ENCODE measurements at regions not wholly inside any gene's neighbourhood (a gene's known extent, or its start where the extent isn't known, plus 50 kb on each side); places are given as distances from the start of the nearest gene placed in this dataset.

GRCh38 chr20:41734506-41734945 is 116.3 kb upstream of the CHD6 start (continued):
- TF ChIP-seq KAT7 (CRISPR knock-in tag; IDR thresholded peaks at IDR 0.05; ENCODE audit: borderline replicate concordance) = no peak
- no peak for TF ChIP-seq ZBTB21 (CRISPR knock-in tag; IDR thresholded peaks at IDR 0.05)
- TF ChIP-seq MBD4 (IDR thresholded peaks at IDR 0.05; ENCODE audit: borderline replicate concordance, low read length) = no peak
- TF ChIP-seq SETDB1 (CRISPR knock-in tag; IDR thresholded peaks at IDR 0.05; ENCODE audit: borderline replicate concordance) = peak; percentile 24; the same call in 1 of the 2 replicates
- TF ChIP-seq ZNF687 (CRISPR knock-in tag; IDR thresholded peaks at IDR 0.05) = peak; percentile 41
- 0 out of 2 replicates have a peak, but pooled peaks have one; percentile 19 for TF ChIP-seq ZNF629 (CRISPR knock-in tag; conservative IDR thresholded peaks at IDR 0.05)
- TF ChIP-seq ZNF354B (CRISPR knock-in tag; IDR thresholded peaks at IDR 0.05) = no peak
- 0 out of 2 replicates have a peak, but pooled peaks have one; percentile 37 for TF ChIP-seq KDM5B (CRISPR knock-in tag; IDR thresholded peaks at IDR 0.05; ENCODE audit: borderline replicate concordance)
- TF ChIP-seq SMC3 (IDR thresholded peaks at IDR 0.05; ENCODE audit: low read length) = peak; percentile 82
- no peak for TF ChIP-seq ZFP82 (CRISPR knock-in tag; IDR thresholded peaks at IDR 0.05; ENCODE audit: borderline replicate concordance)
- peak; percentile 42; the same call in 1 of the 2 replicates for TF ChIP-seq MED1 (CRISPR knock-in tag; IDR thresholded peaks at IDR 0.05)
- TF ChIP-seq PRMT3 (CRISPR knock-in tag; IDR thresholded peaks at IDR 0.05; ENCODE audit: borderline replicate concordance, low read depth) = no peak
- TF ChIP-seq BRD4 (CRISPR knock-in tag; IDR thresholded peaks at IDR 0.05) = no peak
- no peak for TF ChIP-seq GLMP (CRISPR knock-in tag; IDR thresholded peaks at IDR 0.05; ENCODE audit: borderline replicate concordance)
- TF ChIP-seq ZNF550 (CRISPR knock-in tag; IDR thresholded peaks at IDR 0.05; ENCODE audit: borderline replicate concordance) = peak; percentile 83; the same call in 1 of the 2 replicates
- TF ChIP-seq ZMYM2 (CRISPR knock-in tag; IDR thresholded peaks at IDR 0.05) = 0 out of 2 replicates have a peak, but pooled peaks have one; percentile 56
- TF ChIP-seq TMF1 (CRISPR knock-in tag; IDR thresholded peaks at IDR 0.05; ENCODE audit: low read depth) = no peak
- TF ChIP-seq ELK4 (CRISPR knock-in tag; IDR thresholded peaks at IDR 0.05; ENCODE audit: borderline replicate concordance) = no peak
- no peak for TF ChIP-seq FUBP1 (CRISPR knock-in tag; IDR thresholded peaks at IDR 0.05; ENCODE audit: borderline replicate concordance)
- TF ChIP-seq ZNF614 (CRISPR knock-in tag; IDR thresholded peaks at IDR 0.05; ENCODE audit: borderline replicate concordance) = peak; percentile 58; the same call in 1 of the 2 replicates
